Karpas-422 (cell line): ENCODE measurements at regions not wholly inside any gene's neighbourhood (a gene's known extent, or its start where the extent isn't known, plus 50 kb on each side); places are given as distances from the start of the nearest gene placed in this dataset.

Experiments
- DNase-seq: peaks from one replicate; pipeline ENCODE4 v3.0.0-alpha.2; 2015
- H2AFZ ChIP-seq: fragments of 200-600 bp; sonication (generic); 2 replicates; pipeline ENCODE4 v1.6.1; 2014; ENCODE audit warnings: antibody characterized with exemption, low read length, mixed read lengths
- H3K27ac ChIP-seq: fragments of 200-600 bp; sonication (generic); 2 replicates; pipeline ENCODE4 v1.5.1; 2014; ENCODE audit warnings: mild to moderate bottlenecking, low read length, moderate library complexity
- H3K27me3 ChIP-seq: fragments of 200-600 bp; sonication (generic); 2 replicates; pipeline ENCODE4 v1.6.1; 2014; ENCODE audit warnings: low read length, mixed read lengths
- H3K36me3 ChIP-seq: fragments of 200-600 bp; sonication (generic); 2 replicates; pipeline ENCODE4 v1.6.1; 2014; ENCODE audit warnings: low read length, mixed read lengths; ENCODE audit not compliant: insufficient read depth
- H3K4me1 ChIP-seq: fragments of 200-600 bp; sonication (generic); 2 replicates; pipeline ENCODE4 v1.6.1; 2014; ENCODE audit warnings: mild to moderate bottlenecking, low read length, mixed read lengths
- H3K4me2 ChIP-seq: fragments of 200-600 bp; sonication (generic); 2 replicates; pipeline ENCODE4 v1.6.1; 2014; ENCODE audit warnings: low read length, low read depth, mild to moderate bottlenecking; ENCODE audit not compliant: poor library complexity, severe bottlenecking
- H3K4me3 ChIP-seq: fragments of 200-600 bp; sonication (generic); 2 replicates; pipeline ENCODE4 v1.5.1; 2014; ENCODE audit warnings: mild to moderate bottlenecking, antibody characterized with exemption, low read length, mixed read lengths
- H3K79me2 ChIP-seq: fragments of 200-600 bp; sonication (generic); 2 replicates; pipeline ENCODE4 v1.6.1; 2014; ENCODE audit warnings: mild to moderate bottlenecking, low read length, mixed read lengths
- H3K9ac ChIP-seq: fragments of 200-600 bp; sonication (generic); 2 replicates; pipeline ENCODE4 v1.6.0; 2014; ENCODE audit warnings: low read length
- H3K9me2 ChIP-seq: fragments of 200-600 bp; sonication (generic), shearing (Covaris generic); replicated peaks from 2 replicates; pipeline ENCODE4 v1.6.0; 2014; ENCODE audit warnings: mild to moderate bottlenecking, low read length, moderate library complexity; ENCODE audit not compliant: insufficient read depth
- H3K9me3 ChIP-seq: fragments of 300-700, 200-600 bp; sonication (generic); 2 replicates; pipeline ENCODE4 v1.6.1; 2014; ENCODE audit warnings: low read length, mixed read lengths
- H4K20me1 ChIP-seq: fragments of 200-600 bp; sonication (generic); 2 replicates; pipeline ENCODE4 v1.6.1; 2014; ENCODE audit warnings: mild to moderate bottlenecking, antibody characterized with exemption, low read length, low read depth; ENCODE audit not compliant: insufficient read depth

DNA sequence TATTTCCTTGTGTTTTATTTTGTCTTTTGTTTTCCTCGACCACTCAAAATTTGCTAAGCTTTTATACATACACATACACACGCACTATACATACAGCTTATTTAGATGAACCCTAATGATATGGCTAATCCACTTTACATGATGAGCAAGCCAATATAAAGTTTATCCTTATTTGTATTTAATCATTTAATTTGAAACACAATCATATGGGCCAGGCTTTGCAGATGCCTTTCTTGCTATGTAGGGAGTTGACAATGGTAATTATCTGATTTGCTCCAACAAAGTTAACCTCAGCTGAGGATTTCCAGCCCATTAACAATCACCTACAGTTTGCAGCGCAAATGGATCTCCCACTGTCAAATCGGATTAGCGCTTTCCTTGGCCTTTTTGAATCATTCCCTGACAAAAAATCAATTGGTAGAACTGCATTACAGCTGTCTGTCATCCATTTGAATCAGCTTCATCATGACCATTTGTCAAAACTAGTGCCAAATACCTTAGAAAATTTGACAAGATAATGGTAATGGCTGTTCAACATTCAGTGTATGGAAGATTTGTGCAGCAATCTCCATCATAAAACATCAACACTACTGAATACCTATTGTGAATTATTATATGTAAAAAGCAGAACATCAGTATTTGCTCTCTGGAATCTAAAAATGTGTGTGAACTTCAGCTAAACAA is 352.6 kb downstream of the MRPL39 start:
- Histone ChIP-seq H3K9ac (no peak overlapping the region), H4K20me1 (no peaks in the 10 kb centered on the region), H3K4me3 (no peak overlapping the region), H3K79me2 (no peaks in the 10 kb centered on the region), H3K27ac (no peak overlapping the region), H3K36me3 (no peaks in the 10 kb centered on the region), H3K27me3 (no peaks in the 10 kb centered on the region), H3K4me2 (no peak overlapping the region), H3K9me3 (peaks cover 3% of the 10 kb centered on the region), H3K4me1 (no peaks in the 10 kb centered on the region), H2AFZ (no peak overlapping the region), H3K9me2 (no peaks in the 10 kb centered on the region)
- no peak for DNase-seq

DNA sequence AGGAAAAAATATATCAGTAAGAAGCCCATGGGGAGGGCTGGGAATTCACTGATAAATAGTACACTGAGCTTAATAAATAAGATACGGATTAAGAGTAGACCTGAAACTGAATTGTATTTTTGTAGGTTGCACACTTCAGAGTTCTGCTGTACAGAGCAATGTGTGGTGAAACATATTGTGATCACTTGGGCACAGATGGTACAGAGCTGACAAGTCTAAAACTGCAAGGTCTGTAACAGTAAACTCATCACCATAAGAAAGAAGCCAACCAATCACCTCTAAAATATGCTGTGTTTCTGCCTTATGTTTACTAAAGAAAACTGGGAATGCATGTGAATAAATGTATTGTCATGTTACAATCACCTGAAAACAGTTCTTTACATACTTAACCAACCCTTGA is 360.7 kb downstream of the MRPL39 start:
- Histone ChIP-seq H3K9me3 (peaks cover 15% of the 10 kb centered on the region), H3K4me3 (no peak overlapping the region), H3K9me2 (no peaks in the 10 kb centered on the region), H3K27me3 (no peaks in the 10 kb centered on the region), H3K27ac (no peak overlapping the region), H4K20me1 (no peaks in the 10 kb centered on the region), H3K4me2 (no peak overlapping the region), H2AFZ (no peak overlapping the region), H3K9ac (no peak overlapping the region), H3K36me3 (no peaks in the 10 kb centered on the region), H3K79me2 (no peaks in the 10 kb centered on the region), H3K4me1 (no peaks in the 10 kb centered on the region)
- DNase-seq, result no peak

DNA sequence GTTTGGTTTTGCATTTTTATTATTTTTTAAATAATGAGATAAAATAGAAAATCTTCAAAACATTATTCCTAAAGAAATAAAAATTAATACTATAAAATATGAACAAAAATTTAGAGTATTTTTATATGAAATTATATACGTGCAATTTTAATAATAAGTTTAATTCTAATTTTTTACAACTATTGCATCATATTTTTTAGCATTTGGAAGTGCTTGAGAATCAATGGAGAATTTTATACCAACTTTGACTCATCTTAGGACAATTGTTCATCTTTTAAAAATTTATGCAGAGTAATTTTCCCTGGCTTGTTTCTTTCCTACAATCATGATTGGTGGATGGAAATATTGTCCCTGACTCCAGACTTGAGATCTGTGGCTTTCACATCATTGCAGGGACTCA is 362.5 kb downstream of the MRPL39 start:
- no peak for DNase-seq
- H2AFZ ChIP-seq, result no peak overlapping the region
- H3K27me3 ChIP-seq, result no peaks in the 10 kb centered on the region
- H3K4me3 ChIP-seq, result no peak overlapping the region
- H3K9me2 ChIP-seq, result no peaks in the 10 kb centered on the region
- H3K4me1 ChIP-seq, result no peaks in the 10 kb centered on the region
- H3K9ac ChIP-seq, result no peak overlapping the region
- no peak overlapping the region for H3K27ac ChIP-seq
- no peaks in the 10 kb centered on the region for H3K79me2 ChIP-seq
- no peaks in the 10 kb centered on the region for H4K20me1 ChIP-seq
- no peak overlapping the region for H3K4me2 ChIP-seq
- peaks cover 19% of the 10 kb centered on the region for H3K9me3 ChIP-seq
- no peaks in the 10 kb centered on the region for H3K36me3 ChIP-seq

DNA sequence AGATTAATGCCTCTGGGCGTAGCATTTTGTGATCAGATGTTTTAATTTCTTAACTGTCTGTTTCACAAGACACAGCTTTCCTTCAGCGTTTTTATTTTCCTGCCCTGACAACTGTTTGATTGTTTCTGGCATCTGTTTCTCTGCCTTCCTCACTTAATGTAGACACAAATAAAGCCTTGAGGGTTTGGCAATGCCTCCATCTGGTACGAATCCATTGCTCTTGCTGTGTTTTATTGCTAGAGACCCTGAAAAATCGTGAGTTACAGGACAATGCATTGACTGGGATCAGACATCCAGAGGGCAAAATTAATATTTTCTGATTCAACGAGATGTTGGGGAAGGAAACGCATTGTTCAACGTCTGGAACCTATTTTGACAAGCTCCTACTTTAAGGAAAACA is 363.5 kb downstream of the MRPL39 start:
- DNase-seq, result no peak
- H3K9me3 ChIP-seq, result peaks cover 22% of the 10 kb centered on the region

DNA sequence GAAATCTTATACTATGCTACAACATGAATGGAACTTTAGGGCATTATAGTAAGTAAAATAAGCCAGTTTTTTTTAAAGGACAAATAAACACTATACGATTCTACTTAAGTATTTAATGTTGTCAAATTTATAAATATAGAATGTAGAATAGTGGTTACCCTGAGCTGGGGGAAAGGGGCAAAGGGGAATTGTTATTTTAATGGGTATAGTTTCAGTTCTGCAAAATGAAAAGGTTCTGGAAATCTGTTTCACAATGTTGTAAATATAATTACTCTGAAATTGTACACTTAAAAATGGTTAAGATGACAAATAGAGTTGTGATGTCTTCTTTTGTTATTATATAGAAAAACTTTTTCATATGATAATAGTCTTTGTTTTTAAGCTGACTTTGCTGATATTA is 366.3 kb downstream of the MRPL39 start:
- Histone ChIP-seq H4K20me1 (no peaks in the 10 kb centered on the region), H3K79me2 (no peaks in the 10 kb centered on the region), H3K9me3 (peaks cover 33% of the 10 kb centered on the region), H3K9me2 (no peaks in the 10 kb centered on the region), H3K27me3 (no peaks in the 10 kb centered on the region), H3K9ac (no peak overlapping the region), H2AFZ (no peak overlapping the region), H3K4me3 (no peak overlapping the region), H3K27ac (no peak overlapping the region), H3K4me2 (no peak overlapping the region), H3K36me3 (no peaks in the 10 kb centered on the region), H3K4me1 (no peaks in the 10 kb centered on the region)
- DNase-seq, result no peak

More for the DNA sequence above, 363.5 kb downstream of the MRPL39 start:
- Histone ChIP-seq H3K4me2 (no peak overlapping the region), H3K9me2 (no peaks in the 10 kb centered on the region), H3K36me3 (no peaks in the 10 kb centered on the region), H3K79me2 (no peaks in the 10 kb centered on the region), H3K27ac (no peak overlapping the region), H4K20me1 (no peaks in the 10 kb centered on the region), H3K9ac (no peak overlapping the region), H3K4me3 (no peak overlapping the region), H3K4me1 (no peaks in the 10 kb centered on the region), H3K27me3 (no peaks in the 10 kb centered on the region), H2AFZ (no peak overlapping the region)

DNA sequence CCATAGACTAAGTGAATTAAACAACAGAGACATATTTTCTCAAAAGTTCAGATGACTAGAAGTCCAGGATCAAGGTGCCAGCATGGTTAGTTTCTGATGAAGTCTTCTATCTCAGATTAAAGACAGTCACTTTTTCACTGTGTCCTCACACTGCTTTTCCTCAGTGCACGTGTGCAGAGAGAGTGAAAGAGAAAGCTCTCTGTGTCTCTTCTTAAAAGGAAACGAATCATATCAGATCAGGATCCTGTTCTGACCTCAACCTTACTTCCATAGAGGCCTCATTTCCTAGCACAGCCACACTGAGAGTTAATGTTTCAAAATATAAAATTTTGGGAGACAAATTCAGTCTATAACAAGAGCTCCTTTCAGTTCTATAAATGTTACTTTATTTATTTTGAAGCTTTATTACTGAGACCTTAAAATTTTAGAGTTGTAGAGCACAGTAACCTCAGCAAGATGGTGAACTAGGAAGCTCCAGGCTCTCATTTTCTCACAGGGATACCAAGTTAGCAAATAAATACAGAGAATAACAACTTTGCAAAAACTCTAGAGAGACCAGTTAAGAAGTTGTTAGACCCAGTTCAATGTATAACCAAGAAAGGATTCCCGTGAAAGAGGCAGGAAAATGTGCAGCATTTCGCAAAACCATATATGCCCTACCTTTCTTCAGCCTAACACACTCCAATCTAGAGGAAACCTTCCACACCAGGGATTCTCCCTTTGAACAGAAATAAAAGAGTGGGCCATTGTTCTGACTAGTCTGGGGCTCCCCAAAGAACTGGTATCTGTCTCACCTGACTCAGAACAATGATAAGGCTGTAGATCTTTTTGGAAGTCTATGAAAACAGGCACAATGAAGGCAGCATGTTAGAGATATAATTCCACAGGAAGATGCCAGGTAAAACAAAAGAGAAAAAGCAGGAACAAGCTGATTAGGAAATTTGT is 372.2 kb downstream of the MRPL39 start:
- H3K9me2 ChIP-seq, result no peaks in the 10 kb centered on the region; the same call in 1 of the 2 replicates
- H2AFZ ChIP-seq, result no peak overlapping the region
- no peak overlapping the region for H3K9ac ChIP-seq
- H3K27ac ChIP-seq, result no peak overlapping the region
- no peaks in the 10 kb centered on the region for H3K4me1 ChIP-seq
- H3K36me3 ChIP-seq, result no peaks in the 10 kb centered on the region
- H3K4me2 ChIP-seq, result no peak overlapping the region
- no peak overlapping the region for H3K4me3 ChIP-seq
- H4K20me1 ChIP-seq, result no peaks in the 10 kb centered on the region
- no peaks in the 10 kb centered on the region for H3K27me3 ChIP-seq
- DNase-seq, result no peak
- H3K79me2 ChIP-seq, result no peaks in the 10 kb centered on the region
- peaks cover 34% of the 10 kb centered on the region for H3K9me3 ChIP-seq

DNA sequence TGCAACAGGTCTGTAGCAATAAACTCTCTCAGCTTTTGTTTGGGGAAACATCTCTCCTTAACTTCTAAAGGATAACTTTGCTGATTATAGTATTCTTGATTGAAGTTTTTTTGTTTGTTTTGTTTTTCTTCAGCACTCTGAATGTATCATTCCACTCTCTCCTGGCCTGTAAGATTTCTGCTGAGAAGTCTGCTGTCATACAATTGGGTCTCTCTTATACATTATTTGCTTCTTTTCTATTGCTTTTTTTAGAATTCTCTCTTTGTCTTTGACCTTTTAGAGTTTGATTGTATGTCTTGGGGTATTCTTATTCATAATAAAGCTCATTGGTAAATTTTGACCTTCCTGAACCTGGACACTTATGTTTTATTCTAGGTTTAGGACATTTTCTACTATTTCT is 386.3 kb downstream of the MRPL39 start:
- Histone ChIP-seq H3K27me3 (no peaks in the 10 kb centered on the region), H3K4me3 (no peak overlapping the region), H3K9me2 (no peaks in the 10 kb centered on the region), H3K9ac (no peak overlapping the region), H2AFZ (no peak overlapping the region), H3K79me2 (no peaks in the 10 kb centered on the region), H3K4me2 (no peak overlapping the region), H3K27ac (no peak overlapping the region), H3K36me3 (no peaks in the 10 kb centered on the region), H3K4me1 (no peaks in the 10 kb centered on the region), H3K9me3 (peaks cover 23% of the 10 kb centered on the region; the same call in 1 of the 2 replicates), H4K20me1 (no peaks in the 10 kb centered on the region)
- no peak for DNase-seq

DNA sequence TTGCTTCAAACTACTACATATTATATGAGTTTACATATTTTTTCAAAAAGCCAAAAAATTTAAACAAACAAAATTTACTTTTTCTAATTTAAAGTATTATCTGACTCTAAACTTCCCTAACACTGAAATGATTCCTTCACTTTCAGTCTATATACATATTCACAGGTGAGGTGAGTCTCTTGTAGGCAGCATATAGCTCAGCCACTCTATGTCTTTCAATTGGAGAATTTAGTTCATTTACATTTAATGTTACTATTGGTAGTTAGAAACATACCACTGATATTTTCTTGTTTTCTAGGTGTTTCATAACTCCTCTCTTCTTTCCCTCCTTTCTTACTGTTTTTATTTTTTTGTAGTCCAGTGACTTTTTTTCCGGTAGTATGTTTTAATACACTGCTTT is 387.1 kb downstream of the MRPL39 start:
- H3K4me2 ChIP-seq, result no peak overlapping the region
- no peak for DNase-seq

More for the DNA sequence above, 387.1 kb downstream of the MRPL39 start:
- Histone ChIP-seq H3K4me3 (no peak overlapping the region), H3K9me3 (peaks cover 23% of the 10 kb centered on the region; the same call in 1 of the 2 replicates), H3K9me2 (no peaks in the 10 kb centered on the region), H3K27me3 (no peaks in the 10 kb centered on the region), H4K20me1 (no peaks in the 10 kb centered on the region), H3K79me2 (no peaks in the 10 kb centered on the region), H3K9ac (no peak overlapping the region), H3K4me1 (no peaks in the 10 kb centered on the region), H3K27ac (no peak overlapping the region), H2AFZ (no peak overlapping the region), H3K36me3 (no peaks in the 10 kb centered on the region)
